GM21360 (cell line): ENCODE measurements at regions not wholly inside any gene's neighbourhood (a gene's known extent, or its start where the extent isn't known, plus 50 kb on each side); places are given as distances from the start of the nearest gene placed in this dataset.

ENCODE experiments used
- ATAC-seq: cut with Tn5 transposase; IDR thresholded peaks from one replicate; pipeline ENCODE4 v1.9.1; 2021; ENCODE audit warnings: mild to moderate bottlenecking, moderate library complexity; ENCODE audit not compliant: unreplicated experiment

DNA sequence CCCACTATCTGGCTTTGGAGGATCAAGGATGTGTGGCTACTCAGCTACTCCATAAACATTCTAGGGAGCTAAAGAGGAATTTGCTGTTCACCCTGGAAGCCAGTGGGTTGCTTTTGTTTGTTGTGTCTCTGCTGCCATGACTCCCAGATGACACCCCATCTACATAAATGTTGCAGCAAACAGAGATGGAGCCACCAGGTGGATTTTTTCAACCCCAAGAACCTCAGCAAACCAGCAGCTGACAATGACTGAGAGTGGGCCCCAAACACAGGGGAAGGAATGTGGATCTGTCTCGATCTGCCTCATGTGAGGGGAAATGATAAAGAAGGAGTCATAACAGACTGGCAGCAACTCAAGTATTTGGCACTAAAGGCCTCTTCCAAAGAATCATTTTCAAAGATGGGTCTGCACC lies 132.7 kb upstream of the TNC start:
- ATAC-seq, result no peak

DNA sequence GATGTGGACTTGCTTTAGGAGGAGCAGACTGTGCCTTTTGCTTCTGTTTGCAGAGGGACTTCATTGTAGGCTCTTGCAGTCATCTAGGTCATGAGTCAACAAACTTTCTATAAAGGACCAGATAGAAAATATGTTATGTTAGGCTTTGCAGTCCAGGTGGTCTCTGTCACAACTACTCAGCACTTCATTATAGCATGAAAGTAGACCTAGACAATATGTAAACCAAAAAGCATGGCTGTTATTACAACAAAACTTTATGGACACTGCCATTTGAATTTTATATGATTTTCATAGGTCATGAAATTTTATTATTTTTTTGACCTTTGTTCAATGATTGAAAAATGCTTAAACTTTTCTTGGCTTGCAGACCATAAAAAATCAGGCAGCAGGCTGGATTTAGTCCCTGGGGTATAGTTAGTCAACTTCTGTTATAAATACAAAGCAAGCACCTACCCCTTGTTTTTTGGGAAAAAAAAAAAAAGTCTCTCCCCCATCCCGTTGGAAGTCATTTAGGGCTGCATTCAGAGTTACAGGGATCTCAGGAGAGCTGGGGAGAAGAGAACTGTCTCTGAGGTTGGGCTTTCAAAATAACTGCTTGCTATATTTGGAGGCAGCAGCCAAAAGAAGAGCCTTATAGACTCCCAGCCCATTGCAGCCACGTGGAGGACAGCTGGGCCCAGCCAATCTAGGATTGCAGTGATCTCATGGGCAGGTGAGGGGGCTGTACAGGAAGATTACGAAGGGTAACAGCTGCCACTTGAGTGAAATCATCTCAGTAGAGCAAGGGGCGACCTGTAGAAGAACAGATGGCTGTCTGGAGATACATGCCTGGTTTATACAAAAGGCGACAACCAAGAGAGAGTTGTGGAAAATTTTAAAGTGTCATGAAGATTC lies 136.6 kb upstream of the TNC start:
- ATAC-seq, result no peak

DNA sequence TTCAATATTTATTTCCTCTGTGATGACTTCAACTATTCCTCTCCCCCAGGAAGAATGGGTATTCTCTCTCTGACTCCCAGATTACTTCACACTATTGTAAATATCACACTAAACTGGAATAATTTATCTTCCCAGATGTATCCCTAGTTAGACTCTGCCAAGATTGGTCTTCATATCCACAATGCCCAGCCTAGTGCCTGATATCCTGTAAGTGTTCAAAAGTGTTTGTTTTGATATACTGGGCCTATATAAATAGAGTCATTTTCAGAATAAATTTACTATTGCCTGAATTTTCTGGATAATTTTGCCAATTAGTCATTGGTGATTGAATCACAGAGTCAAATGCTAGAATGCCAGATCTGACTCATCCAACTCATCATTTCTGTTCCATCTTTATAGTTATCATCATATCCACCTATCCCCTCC lies 143.7 kb upstream of the TNC start:
- ATAC-seq, result no peak

DNA sequence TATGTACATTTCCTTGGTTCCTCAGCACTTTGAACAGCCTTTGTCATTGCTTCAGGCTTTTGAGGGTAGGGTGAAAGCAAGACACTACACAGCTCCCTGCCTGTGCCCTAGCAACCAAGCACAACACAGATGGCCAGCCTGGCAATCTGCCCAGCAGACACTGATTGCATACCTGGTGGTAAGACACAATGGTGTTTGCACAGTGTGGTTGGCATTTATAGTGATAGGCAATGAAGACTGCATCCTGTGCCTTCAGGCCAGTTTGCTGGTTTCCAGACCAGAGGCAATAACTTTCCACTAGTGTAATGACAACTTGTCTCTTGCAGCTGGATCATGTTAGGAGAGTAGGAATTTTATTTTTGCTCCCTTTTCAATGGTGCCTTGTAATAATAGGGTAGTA lies 144.5 kb upstream of the TNC start:
- ATAC-seq, result no peak

DNA sequence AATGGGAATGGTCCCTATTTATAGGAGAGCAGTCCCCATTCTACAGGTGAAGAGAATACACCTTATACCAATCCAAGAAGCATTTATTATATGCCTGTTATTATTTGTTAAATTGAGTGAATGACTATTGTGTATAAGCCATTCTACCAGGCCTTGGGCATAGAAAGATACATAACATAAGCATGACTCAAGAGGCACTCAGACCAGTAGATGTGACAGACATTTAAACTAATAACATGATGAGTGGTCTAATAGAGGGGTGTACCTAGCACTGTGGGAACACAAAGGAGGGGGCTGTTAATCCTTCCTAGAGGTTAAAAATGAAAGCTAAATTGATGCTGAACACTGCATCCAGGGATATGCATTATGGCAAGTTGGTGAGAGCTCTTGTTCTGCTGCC lies 145.0 kb upstream of the TNC start:
- no peak for ATAC-seq

DNA sequence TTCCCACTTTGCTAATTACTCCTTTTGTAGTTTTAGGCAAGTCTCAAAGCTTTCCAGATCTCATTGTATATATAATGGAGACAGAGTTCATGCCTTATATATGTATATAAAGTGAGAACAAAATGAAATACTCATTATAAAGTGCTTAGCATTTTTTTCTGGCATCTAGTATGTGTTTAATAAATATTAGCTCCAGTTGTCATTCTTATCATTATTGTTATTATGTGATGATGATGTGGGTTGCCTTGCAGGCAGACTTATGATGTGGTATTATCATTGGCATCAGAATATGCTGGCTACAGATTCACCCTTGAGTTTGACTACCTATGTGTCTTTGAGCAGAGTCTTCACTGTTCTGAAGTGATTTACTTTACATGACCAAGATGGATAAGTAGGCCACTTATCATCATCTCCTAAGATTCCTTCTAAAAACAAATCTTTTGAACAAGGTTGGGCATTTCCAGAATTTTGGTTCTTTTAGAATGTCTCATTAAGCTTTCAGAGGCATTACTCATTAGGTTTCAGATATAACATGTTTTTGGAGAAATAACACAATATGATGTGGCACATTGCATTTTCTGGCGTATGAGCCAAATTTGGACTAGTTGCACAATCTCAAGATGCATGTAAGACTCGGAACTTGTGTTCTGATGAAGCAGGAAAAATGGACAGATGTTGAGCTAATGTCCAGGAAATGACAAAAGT lies 145.6 kb upstream of the TNC start:
- ATAC-seq, result no peak

DNA sequence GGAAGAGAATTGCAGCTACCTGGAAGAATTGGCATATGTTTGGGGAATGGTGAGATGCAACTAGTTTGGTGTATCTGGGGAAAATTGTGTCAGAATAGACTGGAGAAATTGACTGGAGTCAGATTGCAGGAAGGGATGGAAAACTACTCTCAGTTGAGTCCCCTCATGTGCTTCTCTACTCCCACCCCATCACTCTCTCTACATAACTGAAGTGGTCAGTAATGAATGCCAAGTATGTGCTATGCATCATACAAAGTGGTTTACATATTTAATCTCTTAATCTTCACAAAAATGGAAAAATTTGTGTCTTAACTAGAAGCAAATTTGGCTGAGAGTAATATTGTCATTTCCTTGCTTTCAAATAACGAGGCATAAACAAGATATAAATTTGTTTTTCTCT lies 146.4 kb upstream of the TNC start:
- ATAC-seq, result no peak

DNA sequence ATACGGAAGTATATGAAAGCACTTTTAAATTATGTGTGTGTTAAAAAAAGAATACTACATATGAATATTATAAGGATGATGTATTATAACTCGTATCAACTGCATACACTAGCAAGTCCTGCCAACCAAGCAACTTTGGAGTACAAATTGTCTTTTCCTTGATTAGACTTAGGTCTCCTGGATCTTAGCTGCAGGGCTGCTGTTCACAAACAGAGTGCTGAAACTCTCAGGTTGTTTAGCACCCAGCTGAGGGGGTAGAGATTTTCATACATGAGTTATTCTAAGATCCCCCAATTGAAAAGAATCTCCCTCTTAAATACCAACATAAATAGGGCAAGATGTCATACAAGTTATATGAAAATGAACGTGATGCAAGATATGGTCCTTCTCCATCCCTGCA lies 149.8 kb upstream of the TNC start:
- no peak for ATAC-seq

DNA sequence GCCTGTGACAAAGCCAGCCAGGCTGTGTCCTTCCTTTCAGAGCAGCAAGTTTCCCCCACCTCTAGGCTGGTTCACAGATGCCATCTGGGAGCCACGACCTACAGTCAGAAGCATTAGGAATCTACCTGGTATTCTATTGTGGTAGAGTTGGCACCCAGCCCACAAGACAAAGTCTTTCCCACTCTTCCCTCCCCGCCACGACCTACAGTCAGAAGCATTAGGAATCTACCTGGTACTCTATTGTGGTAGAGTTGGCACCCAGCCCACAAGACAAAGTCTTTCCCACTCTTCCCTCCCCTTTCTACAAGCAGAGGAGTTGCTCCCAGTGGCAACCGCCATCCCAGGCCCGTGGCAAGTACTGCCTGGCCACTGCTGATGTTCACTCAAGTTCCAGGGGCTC lies 157.8 kb upstream of the TNC start:
- ATAC-seq, result no peak

DNA sequence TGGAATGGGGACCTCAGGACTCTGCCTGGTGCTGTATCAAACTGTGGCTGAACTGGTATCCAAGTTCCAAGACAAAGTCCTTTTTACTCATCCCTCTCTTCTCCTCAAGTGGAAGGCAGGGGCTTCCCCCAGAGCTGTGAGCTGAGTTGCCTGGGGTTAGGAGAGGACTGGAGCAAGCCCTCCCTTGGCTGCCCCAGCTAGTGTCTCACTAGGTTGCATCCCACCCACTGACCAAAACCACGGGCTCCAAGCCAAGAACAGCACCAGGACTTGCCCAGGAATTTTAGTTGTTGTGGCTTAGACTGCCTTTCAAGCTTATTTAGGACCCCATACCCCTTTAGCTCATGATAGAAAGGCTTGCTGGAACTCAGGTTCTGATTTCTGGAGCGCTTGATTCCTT lies 158.7 kb upstream of the TNC start:
- ATAC-seq, result no peak

DNA sequence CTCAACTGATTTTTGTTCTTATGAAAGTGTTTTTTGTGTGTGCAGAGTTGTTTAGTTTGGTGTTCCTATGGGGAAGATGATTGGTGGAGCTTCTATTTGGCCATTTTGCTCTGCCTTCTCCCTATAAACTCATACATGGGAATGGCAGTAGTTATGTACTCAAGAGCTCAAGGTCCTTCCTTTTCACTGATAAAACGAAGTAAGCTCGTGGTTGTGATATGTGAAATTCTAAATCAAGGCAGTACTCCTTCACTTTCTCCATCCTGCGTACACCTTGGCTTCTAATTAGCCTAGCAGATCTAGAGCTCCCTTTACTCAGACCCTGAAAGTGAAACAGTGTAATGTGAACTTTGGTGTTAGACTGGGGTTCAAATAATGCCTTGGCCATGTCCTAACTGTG lies 159.3 kb upstream of the TNC start:
- ATAC-seq, result no peak

DNA sequence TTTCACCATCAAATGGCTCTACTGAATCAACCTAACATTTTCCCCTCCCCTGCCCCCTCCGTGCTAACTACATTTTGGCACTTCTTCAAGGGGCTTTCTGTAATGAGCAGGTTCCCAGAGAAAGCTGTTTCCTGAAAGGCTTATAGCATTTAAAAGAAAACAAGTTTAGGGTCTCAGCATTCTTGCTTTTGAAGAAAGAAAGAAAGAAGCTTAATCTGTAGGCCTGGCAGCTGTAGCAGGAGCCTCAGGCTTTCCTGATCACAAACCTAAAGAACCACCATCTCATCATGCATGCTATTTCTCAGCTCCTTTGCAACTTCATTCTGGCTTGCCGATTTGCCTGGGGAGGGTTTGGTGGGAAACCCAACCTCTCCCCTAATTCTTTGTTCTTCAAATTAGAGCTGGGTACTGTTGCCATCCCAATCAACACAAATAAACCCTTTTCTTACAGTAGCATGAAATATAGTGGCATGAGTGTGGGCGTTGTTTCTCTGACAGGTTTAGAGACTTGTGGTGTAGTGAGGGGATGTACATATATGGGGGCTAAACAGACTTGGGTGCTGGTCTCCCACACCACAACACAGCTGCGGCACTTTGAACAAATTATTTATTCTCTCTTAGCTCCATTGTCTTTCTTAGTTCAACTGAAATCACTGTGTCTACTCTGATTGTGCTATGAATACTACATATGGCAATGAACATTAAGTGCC lies 160.5 kb upstream of the TNC start:
- ATAC-seq, result no peak

DNA sequence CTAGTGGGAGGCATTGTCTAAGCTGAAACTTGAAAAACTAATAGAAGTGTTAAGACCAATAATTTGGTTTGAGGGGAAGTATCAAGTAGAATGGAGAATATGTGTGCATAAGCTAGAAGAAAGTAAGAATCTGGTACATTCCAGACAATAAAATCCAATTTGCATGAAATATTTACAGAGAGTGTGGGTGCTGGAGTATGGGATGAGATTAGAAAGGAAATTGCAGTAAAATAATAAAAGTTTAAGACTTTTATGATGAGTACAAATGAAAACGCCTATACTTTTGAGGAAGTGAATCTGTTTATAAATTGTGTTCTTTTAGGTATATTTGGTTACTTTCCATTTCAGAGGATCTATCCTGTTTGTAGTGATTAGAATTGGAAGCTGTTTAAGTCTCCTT lies 165.4 kb upstream of the TNC start:
- no peak for ATAC-seq

DNA sequence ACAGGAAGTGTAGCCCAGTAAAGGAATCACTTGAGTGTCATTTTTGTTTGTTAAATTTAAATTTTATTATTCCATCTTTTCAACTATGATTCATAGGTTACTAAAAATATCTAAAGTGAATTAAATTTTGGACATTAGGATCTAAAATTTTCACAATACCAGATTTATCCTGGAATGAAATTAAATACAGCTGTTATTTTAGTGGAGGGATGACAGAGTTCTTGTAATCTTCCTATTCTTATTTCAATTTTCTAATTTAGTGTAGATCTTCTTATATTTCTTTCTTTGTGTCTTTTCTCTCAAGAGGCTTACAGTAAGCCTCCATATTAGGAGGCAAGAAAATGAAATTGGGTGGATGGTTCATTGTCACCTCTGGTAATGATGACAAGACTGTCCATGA lies 167.9 kb upstream of the TNC start:
- no peak for ATAC-seq

DNA sequence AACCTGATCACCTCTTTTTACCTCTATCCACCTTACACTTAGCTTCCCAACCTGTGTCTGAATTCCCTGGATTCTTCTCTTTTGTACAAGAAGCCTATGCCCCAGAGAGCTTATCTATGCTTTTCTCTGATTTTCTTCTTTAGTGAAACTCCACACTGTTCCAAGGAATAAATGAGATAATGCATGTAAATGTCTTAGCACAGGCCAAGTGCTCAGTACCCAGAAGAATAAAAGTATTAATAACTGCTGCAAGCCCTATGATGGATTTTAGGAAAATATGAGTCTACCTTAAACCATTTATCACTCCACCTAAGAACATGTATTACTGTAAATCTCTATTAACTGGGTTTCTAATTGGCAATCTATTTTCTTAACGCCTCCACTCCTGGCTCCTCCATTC lies 168.5 kb upstream of the TNC start:
- no peak for ATAC-seq

DNA sequence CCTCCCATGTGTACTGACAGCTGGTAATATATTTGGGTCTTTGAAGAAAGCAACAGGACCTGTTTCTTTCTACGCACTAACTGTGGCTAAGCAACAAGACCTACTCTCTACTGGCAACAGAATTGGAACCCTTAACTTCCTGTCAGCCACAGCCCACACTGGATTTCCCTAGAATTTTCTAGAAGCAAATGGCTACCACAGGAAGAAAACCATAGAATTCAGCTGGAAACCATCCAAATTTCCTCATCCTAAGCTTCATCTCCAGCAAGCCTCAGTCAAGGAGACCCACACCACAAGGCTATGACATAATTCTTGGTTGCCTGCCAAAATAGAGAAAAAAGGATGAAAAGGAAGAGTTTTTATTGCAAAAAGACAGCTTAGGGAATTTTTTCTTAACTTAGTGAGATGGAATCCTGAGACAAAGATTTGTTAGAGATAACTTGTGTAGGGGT lies 171.8 kb upstream of the TNC start:
- no peak for ATAC-seq

DNA sequence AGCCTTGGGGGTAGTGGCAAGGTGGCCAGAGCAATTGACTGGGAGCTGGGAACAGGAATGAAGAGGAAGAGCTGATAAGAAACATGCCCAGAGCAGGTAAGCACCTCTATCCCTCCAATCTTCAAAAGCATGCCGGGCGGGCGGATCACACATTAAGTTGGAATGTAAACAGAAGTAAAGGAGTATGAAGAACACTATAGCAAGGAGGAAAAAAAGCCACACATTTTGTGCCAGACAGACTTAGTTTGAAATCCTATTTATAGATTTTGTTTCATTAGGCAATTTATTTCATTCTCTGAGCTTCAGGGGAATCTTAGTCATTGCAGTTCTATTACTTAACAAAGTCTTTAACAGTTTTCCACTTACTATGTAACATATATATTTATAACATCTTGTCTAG lies 173.9 kb upstream of the TNC start:
- no peak for ATAC-seq

DNA sequence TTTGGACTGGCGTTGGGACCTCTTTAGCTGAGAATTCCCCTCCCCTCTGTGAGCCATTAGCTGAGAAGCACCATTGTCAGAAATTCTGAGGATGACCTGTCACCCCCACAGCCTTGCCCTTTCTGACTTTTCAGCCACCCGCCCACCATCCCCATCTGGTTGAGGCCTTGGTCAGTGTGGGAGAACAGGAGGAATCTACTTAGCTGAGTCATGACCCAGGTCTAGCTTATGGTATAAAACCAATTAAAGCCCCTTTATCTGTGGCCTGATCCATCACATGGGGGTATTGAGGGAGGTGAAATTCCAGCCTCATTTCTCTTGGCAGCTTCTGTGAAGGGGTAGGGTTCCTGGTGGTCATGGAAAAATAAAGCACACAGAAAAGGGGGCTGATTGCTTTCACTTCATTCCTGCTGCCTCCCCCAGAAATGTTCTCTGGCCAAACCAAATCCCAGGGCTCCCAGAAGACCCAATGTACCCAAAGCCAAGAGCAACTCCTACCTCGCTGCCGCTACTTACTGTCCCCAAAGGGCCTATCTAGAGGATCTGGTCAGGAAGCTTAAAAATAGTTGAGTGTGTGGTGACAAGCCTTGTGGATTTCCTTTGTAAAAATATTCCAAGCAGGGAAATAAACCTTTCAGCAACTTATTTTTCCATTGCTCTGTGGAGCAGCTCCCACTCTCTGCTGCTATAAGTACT lies 174.8 kb upstream of the TNC start:
- no peak for ATAC-seq

DNA sequence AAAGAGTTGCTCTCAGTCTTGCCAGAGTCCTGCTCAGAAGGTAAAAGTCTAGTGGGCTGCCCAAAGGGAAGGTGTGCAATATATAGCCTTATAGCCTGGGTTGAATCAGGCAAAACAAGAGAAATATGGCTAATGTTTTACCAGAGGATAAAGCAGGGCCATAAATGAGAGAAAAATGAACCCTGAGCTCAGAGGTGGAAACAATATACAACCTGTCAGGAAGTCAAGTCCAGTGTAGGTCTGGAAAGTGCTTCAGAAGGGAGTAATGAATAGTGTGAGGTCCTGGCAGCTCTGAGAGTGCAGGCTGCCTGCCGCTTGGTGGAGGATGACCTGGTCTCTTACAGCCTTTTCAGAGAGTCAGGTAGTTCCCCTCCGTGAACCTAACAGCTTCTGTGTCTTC lies 177.8 kb upstream of the TNC start:
- no peak for ATAC-seq

DNA sequence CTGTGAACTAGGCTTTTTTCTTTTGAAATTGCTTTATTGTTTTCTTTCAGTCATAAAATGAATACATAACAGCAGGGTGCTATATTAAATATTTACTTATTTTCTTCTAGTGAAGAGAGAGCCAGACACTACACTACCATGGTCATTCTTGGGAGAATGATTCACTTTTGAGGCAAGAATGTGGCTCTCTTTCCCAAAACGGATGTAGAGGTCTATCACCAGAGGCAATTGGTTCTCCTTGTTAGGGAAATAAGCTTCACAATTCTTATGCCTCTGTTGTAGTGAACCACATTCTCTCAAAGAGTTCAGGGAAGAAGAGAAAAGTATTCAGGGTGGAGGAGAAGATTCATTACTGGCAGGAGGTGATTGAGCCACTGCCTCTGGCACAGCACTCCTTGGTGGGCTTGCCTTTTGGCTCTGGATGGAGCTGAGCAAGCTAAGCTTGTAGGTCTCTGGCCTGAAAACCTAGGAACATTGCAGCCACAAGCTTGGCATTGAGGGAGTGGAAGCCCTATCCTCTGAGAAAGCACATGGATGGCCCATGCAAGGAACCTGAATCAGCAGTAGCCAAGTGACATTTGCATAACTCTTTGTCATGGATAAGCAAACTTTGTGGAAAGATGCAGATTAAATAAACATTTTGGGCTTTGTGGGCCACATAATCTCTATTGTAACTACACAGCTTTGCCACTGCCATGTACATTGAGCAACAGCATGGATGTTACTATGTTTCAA lies 179.0 kb upstream of the TNC start:
- no peak for ATAC-seq
